GM21423 (cell line): ENCODE measurements at regions not wholly inside any gene's neighbourhood (a gene's known extent, or its start where the extent isn't known, plus 50 kb on each side); places are given as distances from the start of the nearest gene placed in this dataset.

Experiments
- ATAC-seq: cut with Tn5 transposase; IDR thresholded peaks from one replicate; pipeline ENCODE4 v1.9.1; 2021; ENCODE audit warnings: mild to moderate bottlenecking, moderate library complexity; ENCODE audit not compliant: unreplicated experiment

DNA sequence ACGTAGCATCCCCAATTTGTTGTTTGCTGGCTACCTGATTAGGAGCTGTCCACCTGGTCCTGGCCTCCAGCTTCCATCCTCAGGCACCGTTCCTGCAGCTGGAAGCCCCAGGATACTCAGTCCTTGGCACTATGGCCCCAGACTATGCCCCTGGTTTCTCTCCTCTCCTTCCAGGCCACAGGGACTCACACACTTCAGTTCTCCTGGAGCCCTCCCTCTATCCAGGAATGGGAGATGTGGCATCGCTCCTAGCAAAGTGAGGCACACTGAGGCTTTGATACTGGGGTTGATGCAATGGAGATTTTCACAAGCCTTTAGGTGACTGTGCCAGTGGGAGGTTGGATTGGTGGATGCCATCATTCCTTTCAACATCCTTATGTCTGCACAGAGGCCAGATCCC is 142.8 kb upstream of the B3GAT1 start:
- no peak for ATAC-seq

GRCh38 chr11:134554106-134554505 is 142.1 kb upstream of the B3GAT1 start:
- no peak for ATAC-seq

DNA sequence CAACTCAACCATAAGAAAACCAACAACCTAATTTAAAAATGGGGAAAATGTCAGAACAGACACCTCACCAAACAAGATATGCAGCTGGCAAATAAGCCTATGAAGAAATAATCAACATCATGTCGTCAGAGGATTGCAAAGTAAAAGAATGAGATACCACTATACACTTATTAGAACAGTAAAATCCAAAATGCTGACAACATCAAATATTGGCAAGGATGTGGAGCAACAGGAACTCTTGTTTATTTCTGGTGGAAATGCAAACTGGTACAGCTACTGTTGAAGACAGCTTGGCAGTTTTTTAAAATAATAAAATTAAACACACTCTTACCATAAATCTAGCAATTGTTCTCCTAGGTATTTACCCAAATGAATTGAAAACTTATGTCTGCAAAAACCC is 140.7 kb upstream of the B3GAT1 start:
- ATAC-seq = no peak

GRCh38 chr11:134545521-134545920 is 133.5 kb upstream of the B3GAT1 start:
- no peak for ATAC-seq

- no peak for ATAC-seq
These were observed 132.2 kb upstream of the B3GAT1 start for GRCh38 chr11:134544095-134544815.

DNA sequence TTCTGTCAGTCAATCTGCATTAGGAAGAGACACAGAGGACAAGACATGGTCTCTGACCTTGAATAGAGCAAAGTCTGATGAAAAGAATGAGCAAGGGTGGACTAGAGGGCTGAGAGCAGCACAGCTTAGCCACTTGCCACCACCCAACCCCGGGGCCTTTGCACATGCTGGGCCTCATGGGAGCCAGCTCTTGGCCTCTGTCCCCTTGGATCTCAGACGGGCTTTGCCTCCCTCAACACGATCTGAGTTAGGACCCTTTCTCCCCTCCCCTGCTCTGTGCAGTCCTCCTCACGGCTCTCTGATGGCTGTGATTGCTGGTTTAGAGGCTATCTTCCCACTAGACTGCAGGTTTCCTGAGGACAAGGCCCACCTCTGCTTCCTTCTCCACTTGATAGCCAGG is 131.6 kb upstream of the B3GAT1 start:
- no peak for ATAC-seq

- ATAC-seq = no peak
These were observed 131.2 kb upstream of the B3GAT1 start for GRCh38 chr11:134543241-134543640.

DNA sequence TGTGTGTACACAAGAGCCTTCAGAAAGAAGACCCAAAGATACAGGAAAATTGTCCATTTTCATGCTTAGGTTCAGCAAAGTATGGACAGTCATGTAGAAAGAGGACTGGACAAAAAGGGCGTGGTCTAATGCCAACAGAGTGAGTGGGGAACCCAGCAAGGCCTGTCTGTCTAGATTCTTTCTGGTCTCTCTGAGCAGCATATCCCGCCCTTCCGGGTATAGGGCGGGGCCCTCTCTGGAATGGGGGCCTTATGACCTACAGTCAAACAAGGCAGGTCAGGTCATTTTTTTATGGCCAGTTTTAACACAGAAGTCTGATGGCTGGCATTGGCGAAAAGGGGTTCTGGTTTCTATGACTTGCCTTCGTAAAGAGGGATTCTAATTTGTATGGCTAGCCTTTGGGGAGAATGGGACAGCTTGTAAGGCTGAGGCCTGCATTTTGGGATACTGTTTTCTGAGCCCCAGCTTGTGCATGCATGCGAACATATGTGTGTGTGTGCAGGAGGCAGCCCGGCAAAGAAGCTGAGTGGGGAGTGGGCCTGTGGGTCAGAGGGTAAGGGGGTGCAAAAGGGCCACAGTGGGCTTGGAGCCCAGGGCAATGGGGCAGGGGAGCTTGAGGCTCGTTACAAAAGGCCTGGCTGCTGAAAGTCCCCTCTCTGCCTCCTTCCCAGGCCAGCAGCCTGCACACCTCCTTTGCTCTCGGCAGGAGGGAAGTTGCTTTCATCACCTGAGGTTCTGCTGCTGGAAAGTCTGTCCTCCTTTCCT is 130.5 kb upstream of the B3GAT1 start:
- no peak for ATAC-seq

- no peak for ATAC-seq
These were observed 129.9 kb upstream of the B3GAT1 start for GRCh38 chr11:134541951-134542350.

- no peak for ATAC-seq
These were observed 129.3 kb upstream of the B3GAT1 start for GRCh38 chr11:134541355-134541754.

DNA sequence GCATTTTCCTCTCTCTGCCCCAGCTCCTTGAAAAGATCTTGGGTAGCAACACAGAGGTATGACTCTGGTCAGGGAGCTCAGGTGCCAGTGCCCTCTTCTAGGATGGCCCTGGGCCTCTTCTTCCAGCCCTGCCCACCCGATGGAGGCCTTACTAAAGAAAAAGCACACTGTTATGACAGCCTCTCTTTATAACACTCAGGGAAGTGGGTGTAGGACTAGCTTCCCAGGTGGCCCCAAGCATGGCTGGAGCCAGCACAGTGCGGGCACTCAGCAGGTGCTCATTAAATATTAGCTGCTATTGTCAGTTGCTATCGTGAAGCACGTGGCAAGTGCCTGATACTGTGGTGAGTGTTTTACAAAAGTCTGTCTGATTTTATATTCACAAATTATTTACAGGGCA is 127.2 kb upstream of the B3GAT1 start:
- ATAC-seq = no peak

DNA sequence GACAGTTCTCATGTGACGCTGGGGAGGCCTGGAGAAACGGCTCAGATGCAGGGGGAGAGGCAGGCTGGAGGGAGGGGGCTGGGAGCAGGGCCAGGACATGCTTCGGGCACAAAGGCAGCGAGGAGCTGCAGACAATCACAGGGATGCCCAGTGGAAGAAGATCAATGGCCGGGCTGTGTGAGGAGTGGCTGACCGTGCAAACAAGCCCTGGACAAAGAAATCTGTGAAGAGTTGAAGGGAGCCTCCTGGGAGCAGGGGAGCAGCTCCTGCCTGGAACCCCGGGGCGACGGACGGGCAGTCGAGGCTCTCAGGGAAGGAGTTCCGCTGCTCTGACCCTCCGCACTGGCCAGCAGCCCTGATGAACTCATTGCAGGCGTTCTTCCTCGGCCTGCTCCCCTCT is 126.7 kb upstream of the B3GAT1 start:
- no peak for ATAC-seq

DNA sequence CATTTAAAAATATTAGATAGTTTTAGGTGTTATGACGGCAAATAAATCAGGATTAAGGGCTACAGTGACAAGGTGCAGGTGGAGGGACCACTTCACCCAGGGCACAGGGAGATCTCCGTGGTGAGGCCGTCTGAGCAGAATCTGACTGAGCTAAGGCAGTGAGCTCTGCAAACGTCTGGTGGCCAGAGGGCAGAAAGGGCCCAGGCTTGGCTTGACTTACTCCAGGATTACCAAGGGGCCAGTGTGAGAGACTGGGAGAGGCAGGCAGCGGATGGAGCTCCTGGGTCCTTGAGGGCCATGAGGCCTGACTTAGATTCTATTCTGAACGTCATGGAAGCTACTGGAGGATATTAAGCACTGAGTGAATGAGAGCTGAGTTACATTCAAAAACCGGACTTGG is 125.9 kb upstream of the B3GAT1 start:
- no peak for ATAC-seq

DNA sequence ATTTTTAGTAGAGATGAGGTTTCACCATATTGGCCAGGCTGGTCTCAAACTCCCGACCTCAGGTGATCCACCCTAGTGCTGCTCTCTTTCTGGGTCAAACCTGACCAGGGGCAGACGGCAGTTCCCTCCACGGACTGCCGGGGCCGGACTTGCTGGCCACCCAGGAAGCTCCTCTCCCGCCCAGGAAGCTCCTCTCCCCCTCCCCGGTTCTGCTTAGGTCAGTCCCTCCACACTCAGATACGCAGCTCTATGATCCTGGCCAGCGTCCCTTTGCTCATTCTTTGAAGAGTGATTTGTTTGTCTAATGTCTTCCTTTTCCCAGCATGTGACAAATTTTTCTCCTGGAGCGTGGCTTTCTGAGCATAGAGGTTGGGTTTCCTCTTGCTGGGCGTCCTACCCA is 125.3 kb upstream of the B3GAT1 start:
- ATAC-seq = no peak

- ATAC-seq = no peak
These were observed 124.6 kb upstream of the B3GAT1 start for GRCh38 chr11:134536677-134537076.

GRCh38 chr11:134536219-134536618 is 124.2 kb upstream of the B3GAT1 start:
- ATAC-seq = no peak

- no peak for ATAC-seq
These were observed 123.3 kb upstream of the B3GAT1 start for GRCh38 chr11:134535029-134536025.

- no peak for ATAC-seq
These were observed 121.5 kb upstream of the B3GAT1 start for GRCh38 chr11:134533511-134533910.

GRCh38 chr11:134532921-134533421 is 120.9 kb upstream of the B3GAT1 start:
- no peak for ATAC-seq

- ATAC-seq = no peak
These were observed 120.3 kb upstream of the B3GAT1 start for GRCh38 chr11:134532131-134532920.
